Activated CD8-positive, alpha-beta T cell treated with anti-CD3 and anti-CD28 coated beads for 36 hours (primary cell): ENCODE measurements at regions not wholly inside any gene's neighbourhood (a gene's known extent, or its start where the extent isn't known, plus 50 kb on each side); places are given as distances from the start of the nearest gene placed in this dataset.

Experiments
- ATAC-seq: fragments of 200-7000 bp; cut with Tn5 transposase; one replicate; pipeline ENCODE4 v1.10.0; 2021; ENCODE audit warnings: mild to moderate bottlenecking, moderate library complexity
- CTCF ChIA-PET: fragments of 350-600 bp; sonication (Branson Sonifier 250); formaldehyde crosslinking; loops from one replicate; lab custom pipeline; 2021; ENCODE audit warnings: antibody characterized with exemption; lab: Charles Lee
- POLR2A ChIA-PET: fragments of 350-600 bp; sonication (Branson Sonifier 250); formaldehyde crosslinking; loops from one replicate; lab custom pipeline; 2021; ENCODE audit warnings: antibody characterized with exemption; lab: Charles Lee
- DNase-seq: peaks from one replicate; pipeline ENCODE4 v3.0.0-alpha.2; 2020
- H3K27ac Mint-ChIP-seq: one replicate; pipeline ENCODE4 v1.8.0; 2021; ENCODE audit warnings: mild to moderate bottlenecking, mixed read lengths
- H3K27me3 Mint-ChIP-seq: one replicate; pipeline ENCODE4 v1.8.0; 2021; ENCODE audit warnings: mixed read lengths
- H3K36me3 Mint-ChIP-seq: one replicate; pipeline ENCODE4 v1.8.0; 2021; ENCODE audit warnings: low read depth, mixed read lengths
- H3K4me1 Mint-ChIP-seq: one replicate; pipeline ENCODE4 v1.8.0; 2021; ENCODE audit warnings: low read depth, mixed read lengths
- H3K4me3 Mint-ChIP-seq: one replicate; pipeline ENCODE4 v1.8.0; 2021; ENCODE audit warnings: mild to moderate bottlenecking, moderate library complexity, mixed read lengths
- H3K9me3 Mint-ChIP-seq: one replicate; pipeline ENCODE4 v1.8.0; 2021; ENCODE audit warnings: mixed read lengths
- CTCF ChIP-seq: fragments of 200-600 bp; IDR thresholded peaks from one replicate; pipeline ENCODE4 v1.8.0; 2022; ENCODE audit warnings: antibody characterized with exemption, mild to moderate bottlenecking
- intact Hi-C: fragments of 100-400 bp; cut with micrococcal nuclease; formaldehyde crosslinking; loops from one replicate; pipeline ENCODE4 v1.10.0; 2022

DNA sequence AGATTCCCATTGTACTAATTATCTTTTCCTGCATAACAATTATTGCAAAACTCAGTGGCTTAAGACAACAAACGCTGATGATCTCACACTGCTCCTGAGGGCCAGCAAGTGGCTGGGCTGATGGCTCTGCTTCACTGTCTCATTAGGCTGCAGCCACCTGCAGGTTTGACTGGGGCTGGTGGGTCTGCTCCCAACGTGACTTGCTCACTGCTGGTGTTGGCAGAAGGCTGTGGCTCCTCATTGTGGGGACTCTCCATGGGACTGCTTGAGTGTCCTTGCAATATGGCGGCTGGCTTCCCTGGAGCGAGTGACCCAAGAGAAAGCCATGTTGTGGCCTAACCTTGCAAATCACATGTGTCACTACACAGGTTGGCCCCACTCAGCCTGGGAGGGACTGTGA, 71.1 kb downstream of the PLXNA1 start:
- H3K27me3 Mint-ChIP-seq = peaks cover 4% of the 10 kb centered on the region
- CTCF ChIA-PET = no interaction called here
- no peak for ATAC-seq
- H3K4me3 Mint-ChIP-seq = no peak overlapping the region
- peaks cover 12% of the 10 kb centered on the region for H3K9me3 Mint-ChIP-seq
- DNase-seq = no peak
- no peaks in the 10 kb centered on the region for H3K4me1 Mint-ChIP-seq
- no peak for TF ChIP-seq CTCF
- H3K36me3 Mint-ChIP-seq = no peaks in the 10 kb centered on the region
- no peak overlapping the region for H3K27ac Mint-ChIP-seq
- intact Hi-C loops = no loop called here
- POLR2A ChIA-PET = no interaction called here

GRCh38 chr3:127056281-127056680, 73.4 kb downstream of the PLXNA1 start:
- Mint-ChIP-seq H3K27ac (no peak overlapping the region), H3K27me3 (peaks cover 1% of the 10 kb centered on the region), H3K36me3 (no peaks in the 10 kb centered on the region), H3K9me3 (peaks cover 8% of the 10 kb centered on the region), H3K4me1 (no peaks in the 10 kb centered on the region), H3K4me3 (no peak overlapping the region)
- ATAC-seq (no peak), DNase-seq (no peak)
- no peak for TF ChIP-seq CTCF
- CTCF ChIA-PET = no interaction called here
- POLR2A ChIA-PET = no interaction called here
- intact Hi-C loops = no loop called here

DNA sequence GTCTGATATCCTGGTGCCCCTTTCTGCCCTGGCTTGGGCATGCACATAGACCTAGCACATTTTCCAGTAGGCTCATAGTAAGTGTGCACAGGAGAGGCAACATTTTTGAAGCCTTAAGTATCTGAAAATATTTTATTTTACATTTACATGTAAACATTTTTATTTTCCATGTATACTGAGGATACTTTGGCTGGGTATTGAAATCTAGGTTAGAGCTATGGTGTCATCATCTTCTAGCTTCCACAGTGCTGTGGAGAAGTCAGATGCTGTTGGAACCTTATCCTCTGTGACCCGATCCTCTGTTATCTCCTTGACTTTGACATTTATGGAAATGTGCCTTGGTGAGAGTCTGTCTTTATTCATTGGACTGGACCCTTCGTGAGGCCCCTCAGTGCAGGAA, 74.1 kb downstream of the PLXNA1 start:
- no peak for ATAC-seq
- Mint-ChIP-seq H3K9me3 (peaks cover 8% of the 10 kb centered on the region), H3K4me1 (no peaks in the 10 kb centered on the region), H3K27ac (no peak overlapping the region), H3K27me3 (peaks cover 1% of the 10 kb centered on the region), H3K36me3 (no peaks in the 10 kb centered on the region), H3K4me3 (no peak overlapping the region)
- intact Hi-C loops = no loop called here
- POLR2A ChIA-PET = no interaction called here
- DNase-seq = no peak
- no peak for TF ChIP-seq CTCF
- CTCF ChIA-PET = no interaction called here

DNA sequence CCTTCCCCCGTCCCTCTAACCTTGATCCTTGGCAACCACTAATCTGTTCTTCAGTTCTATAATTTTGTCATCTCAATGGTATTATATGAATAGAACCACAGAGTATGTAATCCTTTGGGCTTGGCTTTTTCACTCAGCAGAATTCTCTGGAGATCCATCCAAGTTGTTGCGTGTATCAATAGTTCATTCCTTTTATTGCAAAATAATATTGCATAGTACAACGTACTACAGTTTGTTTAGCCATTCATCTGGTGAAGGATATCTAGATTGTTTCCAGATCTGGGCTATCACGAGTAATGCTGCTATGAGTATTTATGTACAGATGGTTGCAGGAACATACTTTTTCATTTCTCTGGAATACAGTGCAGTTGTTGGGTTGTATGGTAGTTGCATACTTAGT, 76.2 kb downstream of the PLXNA1 start:
- Mint-ChIP-seq H3K4me3 (no peak overlapping the region), H3K27me3 (peaks cover 2% of the 10 kb centered on the region), H3K27ac (no peak overlapping the region), H3K9me3 (peaks cover 8% of the 10 kb centered on the region), H3K36me3 (no peaks in the 10 kb centered on the region), H3K4me1 (no peaks in the 10 kb centered on the region)
- ChIA-PET CTCF (no interaction called here), POLR2A (no interaction called here)
- DNase-seq (no peak), ATAC-seq (no peak)
- TF ChIP-seq CTCF = no peak
- intact Hi-C loops = no loop called here

DNA sequence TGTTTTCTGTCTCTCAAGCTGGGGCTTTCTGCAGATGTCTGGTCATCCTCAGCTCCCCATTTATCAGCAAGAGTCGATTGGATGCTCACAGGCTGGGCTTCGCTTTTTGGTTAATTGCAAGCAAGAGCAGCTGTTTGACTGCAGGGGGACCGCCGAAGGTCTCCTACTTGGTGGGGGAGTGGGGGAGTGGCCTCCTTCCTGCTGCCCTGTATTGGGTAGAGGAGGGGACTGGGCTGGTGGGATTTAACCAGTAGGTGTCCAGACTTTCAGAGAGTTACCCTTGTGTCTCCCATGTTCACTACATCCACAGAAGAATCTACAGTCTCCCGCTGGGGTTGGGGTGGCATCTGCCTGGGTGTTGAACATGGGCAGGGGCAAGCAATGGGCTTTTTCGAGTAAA, 78.7 kb downstream of the PLXNA1 start:
- TF ChIP-seq CTCF = no peak
- intact Hi-C loops = no loop called here
- Mint-ChIP-seq H3K4me1 (no peaks in the 10 kb centered on the region), H3K27me3 (peaks cover 4% of the 10 kb centered on the region), H3K9me3 (peaks cover 8% of the 10 kb centered on the region), H3K36me3 (no peaks in the 10 kb centered on the region), H3K27ac (no peak overlapping the region), H3K4me3 (no peak overlapping the region)
- no peak for DNase-seq
- ChIA-PET CTCF (no interaction called here), POLR2A (no interaction called here)
- ATAC-seq = no peak
